PC-9 (cell line): ENCODE measurements at regions not wholly inside any gene's neighbourhood (a gene's known extent, or its start where the extent isn't known, plus 50 kb on each side); places are given as distances from the start of the nearest gene placed in this dataset.

Source experiments
- EZH2 ChIP-seq: fragments of 200-600 bp; sonication (generic); IDR thresholded peaks from 2 replicates; pipeline ENCODE4 v1.8.0; 2017; ENCODE audit warnings: antibody characterized with exemption, low read depth
- TF ChIP-seq, protein P1 (sequence below): fragments of 200-600 bp; sonication (generic); conservative IDR thresholded peaks from 2 replicates; pipeline ENCODE4 v1.6.1; 2017; ENCODE audit warnings: mixed run types, antibody characterized with exemption, mild to moderate bottlenecking, moderate library complexity

DNA sequence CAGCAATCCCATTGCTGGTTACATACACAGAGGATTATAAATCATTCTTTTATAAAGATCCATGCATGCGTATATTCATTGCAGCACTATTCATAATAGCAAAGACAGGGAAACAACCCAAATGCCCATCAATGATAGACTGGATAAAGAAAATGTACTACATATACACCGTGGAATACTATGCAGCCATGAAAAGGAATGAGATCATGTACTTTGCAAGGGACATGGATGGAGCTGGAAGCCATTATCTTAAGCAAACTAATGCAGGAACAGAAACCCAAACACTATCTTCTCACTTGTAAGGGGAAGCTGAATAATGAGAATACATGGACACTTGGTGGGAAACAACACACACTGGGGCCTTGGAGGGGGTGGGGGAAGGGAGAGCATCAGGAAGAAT lies 529.7 kb downstream of the TBC1D32 start:
- TF ChIP-seq, protein P1, sequence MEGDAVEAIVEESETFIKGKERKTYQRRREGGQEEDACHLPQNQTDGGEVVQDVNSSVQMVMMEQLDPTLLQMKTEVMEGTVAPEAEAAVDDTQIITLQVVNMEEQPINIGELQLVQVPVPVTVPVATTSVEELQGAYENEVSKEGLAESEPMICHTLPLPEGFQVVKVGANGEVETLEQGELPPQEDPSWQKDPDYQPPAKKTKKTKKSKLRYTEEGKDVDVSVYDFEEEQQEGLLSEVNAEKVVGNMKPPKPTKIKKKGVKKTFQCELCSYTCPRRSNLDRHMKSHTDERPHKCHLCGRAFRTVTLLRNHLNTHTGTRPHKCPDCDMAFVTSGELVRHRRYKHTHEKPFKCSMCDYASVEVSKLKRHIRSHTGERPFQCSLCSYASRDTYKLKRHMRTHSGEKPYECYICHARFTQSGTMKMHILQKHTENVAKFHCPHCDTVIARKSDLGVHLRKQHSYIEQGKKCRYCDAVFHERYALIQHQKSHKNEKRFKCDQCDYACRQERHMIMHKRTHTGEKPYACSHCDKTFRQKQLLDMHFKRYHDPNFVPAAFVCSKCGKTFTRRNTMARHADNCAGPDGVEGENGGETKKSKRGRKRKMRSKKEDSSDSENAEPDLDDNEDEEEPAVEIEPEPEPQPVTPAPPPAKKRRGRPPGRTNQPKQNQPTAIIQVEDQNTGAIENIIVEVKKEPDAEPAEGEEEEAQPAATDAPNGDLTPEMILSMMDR: no peak
- TF ChIP-seq EZH2: no peak
